ENCODE measurements at regions not wholly inside any gene's neighbourhood (a gene's known extent, or its start where the extent isn't known, plus 50 kb on each side); places are given as distances from the start of the nearest gene placed in this dataset.
A peak's percentile ranks its signal among the peaks of the same experiment; 100 is the strongest.

DNA sequence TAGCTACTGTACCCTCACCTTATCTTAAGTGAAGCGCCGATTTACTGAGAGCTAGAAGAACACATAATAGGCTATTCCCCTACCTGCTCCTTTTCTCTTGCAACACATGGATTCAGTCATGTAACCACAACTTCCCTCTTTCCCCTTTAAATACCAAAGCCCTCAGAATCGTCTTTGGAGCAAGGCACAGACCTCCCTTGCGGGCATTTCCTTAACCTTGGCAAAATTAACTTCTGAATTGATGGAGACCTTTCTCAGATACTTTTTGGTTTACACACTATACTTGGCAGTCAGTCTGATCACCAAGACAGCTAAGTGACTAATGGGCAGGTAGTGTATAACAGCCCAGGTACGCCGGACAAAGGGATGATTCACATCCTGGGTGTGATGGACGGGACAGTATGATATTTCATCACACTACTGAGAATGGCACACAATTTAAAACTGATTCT is 72.7 kb upstream of the SEC61G start:
- TF ChIP-seq, protein P1, sequence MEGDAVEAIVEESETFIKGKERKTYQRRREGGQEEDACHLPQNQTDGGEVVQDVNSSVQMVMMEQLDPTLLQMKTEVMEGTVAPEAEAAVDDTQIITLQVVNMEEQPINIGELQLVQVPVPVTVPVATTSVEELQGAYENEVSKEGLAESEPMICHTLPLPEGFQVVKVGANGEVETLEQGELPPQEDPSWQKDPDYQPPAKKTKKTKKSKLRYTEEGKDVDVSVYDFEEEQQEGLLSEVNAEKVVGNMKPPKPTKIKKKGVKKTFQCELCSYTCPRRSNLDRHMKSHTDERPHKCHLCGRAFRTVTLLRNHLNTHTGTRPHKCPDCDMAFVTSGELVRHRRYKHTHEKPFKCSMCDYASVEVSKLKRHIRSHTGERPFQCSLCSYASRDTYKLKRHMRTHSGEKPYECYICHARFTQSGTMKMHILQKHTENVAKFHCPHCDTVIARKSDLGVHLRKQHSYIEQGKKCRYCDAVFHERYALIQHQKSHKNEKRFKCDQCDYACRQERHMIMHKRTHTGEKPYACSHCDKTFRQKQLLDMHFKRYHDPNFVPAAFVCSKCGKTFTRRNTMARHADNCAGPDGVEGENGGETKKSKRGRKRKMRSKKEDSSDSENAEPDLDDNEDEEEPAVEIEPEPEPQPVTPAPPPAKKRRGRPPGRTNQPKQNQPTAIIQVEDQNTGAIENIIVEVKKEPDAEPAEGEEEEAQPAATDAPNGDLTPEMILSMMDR (IDR thresholded peaks at IDR 0.05; ENCODE audit: low read depth, low read length): no peak
- H3K36me3 ChIP-seq: no peaks in the 10 kb centered on the region
- no peaks in the 10 kb centered on the region for H3K27me3 ChIP-seq
- H3K9me3 ChIP-seq: no peaks in the 10 kb centered on the region; the same call in 1 of the 2 replicates
- no peak for DNase-seq
- no peak overlapping the region for H3K4me3 ChIP-seq (ENCODE audit: low read depth, low read length)
- H3K4me1 ChIP-seq: no peaks in the 10 kb centered on the region

DNA sequence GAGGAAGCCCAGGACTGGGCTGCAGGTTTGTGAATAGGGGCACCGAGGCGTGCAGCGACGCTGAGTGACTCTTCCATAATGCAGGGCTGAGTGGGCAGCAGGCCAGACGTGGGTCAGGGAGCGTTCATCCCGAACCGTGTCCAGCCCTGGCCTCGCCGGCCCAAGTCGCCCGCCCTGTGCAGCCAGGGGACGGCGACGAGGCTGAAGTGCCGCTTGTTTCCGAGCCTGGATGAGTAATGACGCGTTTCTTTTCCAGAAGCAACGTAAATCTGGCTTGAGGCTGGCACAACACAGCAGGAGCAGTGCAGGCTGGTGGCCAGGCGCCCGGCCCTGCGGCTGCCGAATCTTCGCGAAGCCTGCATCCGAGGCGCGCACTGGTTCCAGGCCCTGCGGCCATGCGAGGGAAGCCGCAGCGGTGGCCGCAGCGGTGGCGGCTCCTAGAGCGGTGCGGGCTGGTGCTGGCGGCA is 74.0 kb upstream of the SEC61G start:
- Histone ChIP-seq H3K36me3 (no peaks in the 10 kb centered on the region), H3K4me3 (ENCODE audit: low read depth, low read length) (no peak overlapping the region), H3K9me3 (no peaks in the 10 kb centered on the region; the same call in 1 of the 2 replicates), H3K4me1 (no peaks in the 10 kb centered on the region), H3K27me3 (no peaks in the 10 kb centered on the region)
- TF ChIP-seq, protein P1 (IDR thresholded peaks at IDR 0.05; ENCODE audit: low read depth, low read length): no peak
- DNase-seq: no peak

DNA sequence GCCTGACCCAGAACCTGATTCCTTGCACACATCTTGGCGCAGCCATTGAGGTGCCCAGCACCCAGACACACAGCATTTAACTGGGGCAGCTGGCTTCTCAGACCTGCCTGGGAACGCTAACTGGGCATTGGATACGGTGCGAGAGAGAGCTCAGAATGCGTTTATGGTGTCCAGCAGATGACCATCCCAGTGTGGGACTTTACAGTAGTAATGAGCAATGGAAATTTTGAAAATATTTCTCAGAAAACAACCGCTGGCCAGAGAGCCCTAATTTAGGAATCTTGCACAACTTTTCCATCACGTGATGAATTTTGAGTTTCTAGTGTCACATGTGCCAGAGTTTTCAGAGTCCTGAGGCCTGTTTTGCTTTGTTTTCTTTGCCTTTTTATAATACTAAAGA is 78.2 kb upstream of the SEC61G start:
- TF ChIP-seq, protein P1 (IDR thresholded peaks at IDR 0.05; ENCODE audit: low read depth, low read length): no peak
- Histone ChIP-seq H3K36me3 (no peaks in the 10 kb centered on the region), H3K9me3 (no peaks in the 10 kb centered on the region; the same call in 1 of the 2 replicates), H3K4me1 (peaks cover 7% of the 10 kb centered on the region), H3K4me3 (ENCODE audit: low read depth, low read length) (no peak overlapping the region), H3K27me3 (no peaks in the 10 kb centered on the region)
- no peak for DNase-seq

DNA sequence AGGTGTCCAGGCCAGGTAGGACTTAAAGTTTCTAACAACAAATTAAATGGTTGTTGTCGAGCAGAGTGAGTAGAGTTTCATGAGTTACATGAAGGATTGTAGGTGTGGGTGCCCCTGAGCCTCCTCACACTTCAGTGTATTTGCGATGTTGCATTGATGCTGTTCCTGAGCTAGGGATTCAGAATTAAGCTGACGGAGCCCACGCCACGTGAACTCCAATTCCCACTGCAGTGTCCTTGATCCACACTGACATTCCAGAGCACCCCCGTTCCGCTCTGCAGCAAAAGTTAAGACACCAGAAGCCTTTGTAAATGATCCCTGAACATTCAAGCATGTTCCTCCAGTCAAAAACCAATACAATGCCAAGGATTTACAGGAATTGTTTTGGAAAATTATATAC is 78.8 kb upstream of the SEC61G start:
- no peak for DNase-seq
- H3K4me3 ChIP-seq (ENCODE audit: low read depth, low read length): no peak overlapping the region
- no peaks in the 10 kb centered on the region; the same call in 1 of the 2 replicates for H3K9me3 ChIP-seq
- TF ChIP-seq, protein P1 (IDR thresholded peaks at IDR 0.05; ENCODE audit: low read depth, low read length): no peak
- no peaks in the 10 kb centered on the region for H3K36me3 ChIP-seq
- peaks cover 7% of the 10 kb centered on the region for H3K4me1 ChIP-seq
- no peaks in the 10 kb centered on the region for H3K27me3 ChIP-seq

DNA sequence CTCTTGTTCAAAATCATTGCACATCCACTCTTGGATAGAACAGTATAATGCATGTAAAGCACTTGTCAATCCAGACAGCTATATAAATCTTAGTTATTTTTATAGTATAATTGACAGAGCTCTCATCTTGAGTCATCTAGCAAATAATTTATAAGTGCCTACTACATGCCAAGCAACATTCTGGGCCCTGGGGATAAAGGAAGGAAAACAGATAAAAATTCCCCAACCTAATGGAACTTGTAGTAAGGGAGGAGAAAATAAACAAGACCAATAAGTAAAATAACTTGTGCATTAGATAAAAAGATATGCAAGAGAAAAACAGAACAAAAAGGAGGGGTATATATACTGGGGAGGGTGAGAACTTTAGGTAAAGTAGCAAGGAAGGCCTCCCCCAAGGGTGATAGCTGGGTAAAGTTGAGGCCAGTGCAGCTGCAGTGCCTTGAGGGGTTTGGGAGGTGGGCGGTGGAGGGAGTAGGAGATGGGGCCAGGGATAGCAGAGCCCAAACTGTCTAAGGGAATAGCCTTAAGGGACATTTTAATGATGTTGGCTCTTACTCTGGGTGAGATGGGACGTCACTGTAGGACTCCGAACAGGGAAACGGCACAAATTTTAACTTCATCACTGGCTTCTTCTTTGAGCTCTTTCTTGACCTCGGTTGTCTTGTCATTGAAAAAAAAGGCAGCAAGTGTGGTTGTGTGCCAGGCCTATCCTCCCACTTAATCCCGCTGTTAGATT is 79.3 kb upstream of the SEC61G start:
- TF ChIP-seq, protein P1 (IDR thresholded peaks at IDR 0.05; ENCODE audit: low read depth, low read length): no peak
- no peak for DNase-seq

DNA sequence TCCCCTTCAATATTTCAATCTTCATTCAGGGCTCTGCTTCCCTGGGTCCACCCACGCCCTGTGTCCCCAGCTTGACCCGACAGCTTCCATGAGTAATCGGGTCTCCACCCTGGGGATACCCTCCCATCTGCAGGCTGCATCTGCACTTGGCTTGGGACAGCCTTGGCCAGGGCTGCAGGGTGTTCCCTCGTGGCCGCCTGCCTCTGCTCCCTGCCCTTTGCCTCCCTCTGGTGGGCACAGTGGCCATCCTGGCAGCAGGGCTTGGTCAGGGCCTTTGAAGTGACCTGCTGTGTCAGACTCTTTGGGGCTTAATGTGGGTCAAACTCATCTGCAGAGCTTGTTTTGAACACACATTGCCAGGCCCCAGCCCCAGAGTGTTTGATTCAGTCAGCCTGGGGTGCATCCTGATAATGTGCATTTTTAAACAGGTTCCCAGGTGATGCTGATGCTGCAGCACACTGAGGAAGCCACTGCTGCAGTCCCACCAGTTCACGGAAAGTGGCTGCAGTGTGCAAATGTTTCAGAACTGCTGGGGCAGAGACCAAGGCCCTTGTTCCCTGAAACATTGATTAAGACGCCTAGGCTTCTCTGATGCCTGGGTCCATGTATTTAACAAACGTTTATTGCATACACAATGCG is 80.7 kb upstream of the SEC61G start:
- no peaks in the 10 kb centered on the region for H3K9me3 ChIP-seq
- H3K4me3 ChIP-seq (ENCODE audit: low read depth, low read length): no peak overlapping the region
- peaks cover 7% of the 10 kb centered on the region for H3K4me1 ChIP-seq
- TF ChIP-seq, protein P1 (IDR thresholded peaks at IDR 0.05; ENCODE audit: low read depth, low read length): peak; percentile 73
- no peaks in the 10 kb centered on the region for H3K36me3 ChIP-seq
- DNase-seq: peak; percentile 83
- no peaks in the 10 kb centered on the region for H3K27me3 ChIP-seq

More for the DNA sequence above, 79.3 kb upstream of the SEC61G start:
- Histone ChIP-seq H3K27me3 (no peaks in the 10 kb centered on the region), H3K9me3 (no peaks in the 10 kb centered on the region), H3K4me1 (peaks cover 7% of the 10 kb centered on the region), H3K36me3 (no peaks in the 10 kb centered on the region), H3K4me3 (ENCODE audit: low read depth, low read length) (no peak overlapping the region)
